CD14-positive monocyte (primary cell): ENCODE measurements at regions not wholly inside any gene's neighbourhood (a gene's known extent, or its start where the extent isn't known, plus 50 kb on each side); places are given as distances from the start of the nearest gene placed in this dataset.

ENCODE experiments used
- DNase-seq, 3 donors: peaks; one replicate each; pipeline ENCODE4 v3.0.0-alpha.2; 2011 to 2022
- H2AFZ ChIP-seq: 2 replicates; pipeline ENCODE4 v1.6.0; 2012; ENCODE audit warnings: mild to moderate bottlenecking, low read depth, low read length, inconsistent platforms; ENCODE audit not compliant: insufficient read depth, poor library complexity, severe bottlenecking
- H3K27ac ChIP-seq, 2 donors: 1 replicate in 1 of 2; 2 replicates in 1 of 2; pipeline ENCODE4 v1.5.1; 2012 to 2013; ENCODE audit warnings: low read length in 2 of 2, control low read depth in 1 of 2, inconsistent platforms in 1 of 2, low read depth in 1 of 2, mild to moderate bottlenecking in 1 of 2
- H3K27me3 ChIP-seq, 2 donors: one replicate each; pipeline versions ENCODE4 v1.6.0 to v1.6.1; 2011 to 2013; ENCODE audit warnings: low read length in 2 of 2; ENCODE audit not compliant: control insufficient read depth in 2 of 2, insufficient read depth in 2 of 2
- H3K36me3 ChIP-seq, 2 donors: replicated peaks in 1 of 2; 1 replicate in 1 of 2; 2 replicates in 1 of 2; pipeline versions ENCODE4 v1.5.1 to v1.6.1; 2012 to 2013; ENCODE audit warnings: low read length in 2 of 2, control low read depth in 1 of 2, inconsistent platforms in 1 of 2, mild to moderate bottlenecking in 1 of 2; ENCODE audit not compliant: insufficient read depth in 2 of 2, control insufficient read depth in 1 of 2
- H3K4me1 ChIP-seq, 2 donors: 1 replicate in 1 of 2; 2 replicates in 1 of 2; pipeline versions ENCODE4 v1.5.1 to v1.6.1; 2012 to 2013; ENCODE audit warnings: low read length in 2 of 2, control low read depth in 1 of 2, inconsistent platforms in 1 of 2, mild to moderate bottlenecking in 1 of 2, moderate library complexity in 1 of 2; ENCODE audit not compliant: insufficient read depth in 2 of 2, control insufficient read depth in 1 of 2
- H3K4me2 ChIP-seq: replicated peaks from 2 replicates; pipeline ENCODE3; 2012; ENCODE audit warnings: low read length, moderate library complexity, mild to moderate bottlenecking; ENCODE audit not compliant: poor library complexity, severe bottlenecking; ENCODE audit errors: extremely low read depth
- H3K4me3 ChIP-seq, 3 experiments: fragments of 200-600 bp in 1 of 3; sonication (generic) in 1 of 3; replicated peaks in 1 of 3; 1 replicate in 2 of 3; 2 replicates in 1 of 3; pipeline ENCODE4 v1.5.1; 2011 to 2013; ENCODE audit warnings: low read length in 3 of 3, mild to moderate bottlenecking in 3 of 3, control low read depth in 2 of 3, low read depth in 2 of 3, inconsistent platforms in 1 of 3, moderate library complexity in 1 of 3
- H3K79me2 ChIP-seq: 2 replicates; pipeline ENCODE4 v1.6.0; 2012; ENCODE audit warnings: mild to moderate bottlenecking, control low read depth, inconsistent platforms, low read length, moderate library complexity; ENCODE audit not compliant: insufficient read depth
- H3K9ac ChIP-seq: 2 replicates; pipeline ENCODE4 v1.6.0; 2017; ENCODE audit warnings: low read length, mild to moderate bottlenecking; ENCODE audit not compliant: insufficient read depth, poor library complexity, severe bottlenecking
- H3K9me3 ChIP-seq, 2 donors: replicated peaks in 1 of 2; 1 replicate in 1 of 2; 2 replicates in 1 of 2; pipeline versions ENCODE4 v1.5.1 to v1.6.1; 2012 to 2013; ENCODE audit warnings: low read length in 2 of 2, control low read depth in 1 of 2; ENCODE audit not compliant: control insufficient read depth in 1 of 2, insufficient read depth in 1 of 2
- H4K20me1 ChIP-seq: 2 replicates; pipeline ENCODE4 v1.6.0; 2012; ENCODE audit warnings: mild to moderate bottlenecking, low read length, control low read depth, moderate library complexity; ENCODE audit not compliant: insufficient read depth
- H3K27ac Mint-ChIP-seq, 7 donors: one replicate each; pipeline ENCODE4 v1.8.0; 2020; ENCODE audit warnings: mild to moderate bottlenecking in 7 of 7, mixed read lengths in 7 of 7, moderate library complexity in 6 of 7, inconsistent platforms in 2 of 7
- H3K27me3 Mint-ChIP-seq, 3 donors: one replicate each; pipeline ENCODE4 v1.8.0; 2021 to 2022; ENCODE audit warnings: low read depth in 3 of 3, mild to moderate bottlenecking in 3 of 3, mixed read lengths in 3 of 3, moderate library complexity in 3 of 3, inconsistent platforms in 1 of 3
- H3K36me3 Mint-ChIP-seq, 2 donors: one replicate each; pipeline ENCODE4 v1.8.0; 2020; ENCODE audit warnings: mixed read lengths in 2 of 2, inconsistent platforms in 1 of 2, mild to moderate bottlenecking in 1 of 2
- H3K4me1 Mint-ChIP-seq: one replicate; pipeline ENCODE4 v1.8.0; 2020; ENCODE audit warnings: mild to moderate bottlenecking, mixed read lengths
- H3K4me3 Mint-ChIP-seq, 2 donors: one replicate each; pipeline ENCODE4 v1.8.0; 2020; ENCODE audit warnings: mild to moderate bottlenecking in 2 of 2, mixed read lengths in 2 of 2, moderate library complexity in 1 of 2
- H3K9me3 Mint-ChIP-seq, 7 donors: one replicate each; pipeline ENCODE4 v1.8.0; 2020 to 2022; ENCODE audit warnings: mixed read lengths in 7 of 7, mild to moderate bottlenecking in 6 of 7, moderate library complexity in 6 of 7, inconsistent platforms in 2 of 7
- CTCF ChIP-seq: fragments of 200-600 bp; IDR thresholded peaks from one replicate; pipeline ENCODE4 v1.8.0; 2022; ENCODE audit warnings: antibody characterized with exemption, mild to moderate bottlenecking
- WGBS: methylation state at CpG from one replicate; pipeline ENCODE4 v1.1.5; 2013; ENCODE audit warnings: missing lambda C conversion rate; ENCODE audit not compliant: insufficient coverage; 5-methylcytosine and 5-hydroxymethylcytosine counted together
- intact Hi-C, 2 donors: fragments of 100-400 bp; cut with micrococcal nuclease; formaldehyde crosslinking; loops; one replicate each; pipeline versions ENCODE4 v1.15.0 to v1.15.1; 2023

GRCh38 chr1:115447672-115448071 lies 109.6 kb upstream of the NGF start:
- H3K36me3 ChIP-seq = no peaks in the 10 kb centered on the region
- DNase-seq = no peak

GRCh38 chr1:115445090-115445489 lies 107.0 kb upstream of the NGF start:
- H3K36me3 ChIP-seq = no peaks in the 10 kb centered on the region
- H3K27ac ChIP-seq = no peak overlapping the region
- H3K4me3 ChIP-seq = no peak overlapping the region
- DNase-seq = no peak
- Mint-ChIP-seq H3K9me3 (peaks cover 0 to 4% (median 0%) of the 10 kb centered on the region in 7 donors), H3K27me3 (peaks cover 0 to 4% (median 3%) of the 10 kb centered on the region in 3 donors), H3K4me3 (no peak overlapping the region), H3K27ac (no peak overlapping the region), H3K4me1 (no peaks in the 10 kb centered on the region), H3K36me3 (no peaks in the 10 kb centered on the region)
- intact Hi-C loops = no loop called here
- H3K4me2 ChIP-seq = no peak overlapping the region
- no peaks in the 10 kb centered on the region for H3K9me3 ChIP-seq
- H2AFZ ChIP-seq = no peak overlapping the region
- TF ChIP-seq CTCF = no peak
- no peaks in the 10 kb centered on the region for H3K4me1 ChIP-seq
- no peaks in the 10 kb centered on the region for H3K79me2 ChIP-seq
- H3K27me3 ChIP-seq = no peaks in the 10 kb centered on the region
- no peaks in the 10 kb centered on the region for H4K20me1 ChIP-seq
- no peak overlapping the region for H3K9ac ChIP-seq

More at GRCh38 chr1:115447672-115448071, 109.6 kb upstream of the NGF start:
- H3K27me3 Mint-ChIP-seq = peaks cover 0 to 4% (median 3%) of the 10 kb centered on the region in 3 donors
- no peaks in the 10 kb centered on the region for H3K4me1 Mint-ChIP-seq
- TF ChIP-seq CTCF = no peak
- Histone ChIP-seq H3K27ac (no peak overlapping the region), H3K9ac (no peak overlapping the region), H2AFZ (no peak overlapping the region), H3K4me2 (no peak overlapping the region), H4K20me1 (no peaks in the 10 kb centered on the region), H3K4me3 (no peak overlapping the region), H3K9me3 (no peaks in the 10 kb centered on the region), H3K79me2 (no peaks in the 10 kb centered on the region), H3K27me3 (no peaks in the 10 kb centered on the region), H3K4me1 (no peaks in the 10 kb centered on the region)
- no peaks in the 10 kb centered on the region for H3K36me3 Mint-ChIP-seq
- intact Hi-C loops = no loop called here
- H3K9me3 Mint-ChIP-seq = peaks cover 0 to 4% (median 0%) of the 10 kb centered on the region in 7 donors
- WGBS = no CpG with 5 or more reads among the region's 3 CpGs
- no peak overlapping the region for H3K4me3 Mint-ChIP-seq
- H3K27ac Mint-ChIP-seq = no peak overlapping the region
